Activated B cell treated with CpG ODN at 0.5 μM for 24 hours (primary cell): ENCODE measurements at regions not wholly inside any gene's neighbourhood (a gene's known extent, or its start where the extent isn't known, plus 50 kb on each side); places are given as distances from the start of the nearest gene placed in this dataset.

ENCODE experiments used
- ATAC-seq: fragments of 200-7000 bp; cut with Tn5 transposase; one replicate; pipeline ENCODE4 v1.10.0; 2021; ENCODE audit warnings: low read depth, mild to moderate bottlenecking, moderate library complexity
- CTCF ChIA-PET: fragments of 350-600 bp; sonication (Branson Sonifier 250); formaldehyde crosslinking; loops from one replicate; lab custom pipeline; 2021; ENCODE audit warnings: antibody characterized with exemption; lab: Charles Lee
- POLR2A ChIA-PET: fragments of 350-600 bp; sonication (Branson Sonifier 250); formaldehyde crosslinking; loops from one replicate; lab custom pipeline; 2021; ENCODE audit warnings: antibody characterized with exemption; lab: Charles Lee
- DNase-seq: peaks from one replicate; pipeline ENCODE4 v3.0.0; 2022
- H3K27ac Mint-ChIP-seq: one replicate; pipeline ENCODE4 v1.8.0; 2020; ENCODE audit warnings: mixed read lengths
- H3K27me3 Mint-ChIP-seq: one replicate; pipeline ENCODE4 v1.8.0; 2021; ENCODE audit warnings: mixed read lengths
- H3K36me3 Mint-ChIP-seq: one replicate; pipeline ENCODE4 v1.8.0; 2021; ENCODE audit warnings: low read depth, mixed read lengths
- H3K4me1 Mint-ChIP-seq: one replicate; pipeline ENCODE4 v1.8.0; 2021; ENCODE audit warnings: mixed read lengths
- H3K4me3 Mint-ChIP-seq: one replicate; pipeline ENCODE4 v1.8.0; 2020; ENCODE audit warnings: mild to moderate bottlenecking, mixed read lengths
- H3K9me3 Mint-ChIP-seq: one replicate; pipeline ENCODE4 v1.8.0; 2020; ENCODE audit warnings: mixed read lengths
- CTCF ChIP-seq: fragments of 200-600 bp; IDR thresholded peaks from one replicate; pipeline ENCODE4 v1.8.0; 2022; ENCODE audit warnings: antibody characterized with exemption, mild to moderate bottlenecking
- intact Hi-C: fragments of 100-400 bp; cut with micrococcal nuclease; formaldehyde crosslinking; loops from one replicate; pipeline ENCODE4 v1.15.1; 2024

- ATAC-seq (no peak), DNase-seq (no peak)
- ChIA-PET CTCF (no interaction called here), POLR2A (no interaction called here)
- no peaks in the 10 kb centered on the region for H3K36me3 Mint-ChIP-seq
- TF ChIP-seq CTCF = no peak
- no peaks in the 10 kb centered on the region for H3K9me3 Mint-ChIP-seq
- H3K4me1 Mint-ChIP-seq = no peaks in the 10 kb centered on the region
- no peak overlapping the region for H3K4me3 Mint-ChIP-seq
- intact Hi-C loops = no loop called here
- no peaks in the 10 kb centered on the region for H3K27me3 Mint-ChIP-seq
- no peak overlapping the region for H3K27ac Mint-ChIP-seq
Observed at GRCh38 chr11:15772547-15772946, 583.8 kb downstream of the SOX6 start.

DNA sequence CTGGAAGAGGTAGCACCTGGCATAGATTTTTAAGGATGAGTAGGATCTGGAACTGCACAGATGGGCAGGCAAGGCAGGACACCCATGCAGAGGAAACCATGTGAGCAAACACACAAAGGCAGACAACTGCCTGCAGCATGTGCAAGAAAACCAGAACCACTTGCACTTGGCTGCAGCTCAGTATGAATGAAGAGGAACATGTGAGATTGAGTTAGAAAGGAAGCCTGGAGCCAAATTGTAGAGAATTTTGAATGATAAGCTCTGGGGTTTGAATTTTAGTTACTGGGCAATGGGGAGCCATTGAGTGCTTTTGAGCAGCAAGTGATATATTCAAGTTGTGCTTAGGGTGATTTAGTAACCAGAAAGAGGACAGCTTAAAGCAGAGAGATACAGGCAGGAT lies 583.4 kb downstream of the SOX6 start:
- no peak overlapping the region for H3K4me3 Mint-ChIP-seq
- H3K4me1 Mint-ChIP-seq = no peaks in the 10 kb centered on the region
- no peak for TF ChIP-seq CTCF
- no peak overlapping the region for H3K27ac Mint-ChIP-seq
- no peaks in the 10 kb centered on the region for H3K27me3 Mint-ChIP-seq
- intact Hi-C loops = no loop called here
- ATAC-seq (no peak), DNase-seq (no peak)
- no peaks in the 10 kb centered on the region for H3K9me3 Mint-ChIP-seq
- CTCF ChIA-PET = no interaction called here
- H3K36me3 Mint-ChIP-seq = no peaks in the 10 kb centered on the region
- POLR2A ChIA-PET = no interaction called here

DNA sequence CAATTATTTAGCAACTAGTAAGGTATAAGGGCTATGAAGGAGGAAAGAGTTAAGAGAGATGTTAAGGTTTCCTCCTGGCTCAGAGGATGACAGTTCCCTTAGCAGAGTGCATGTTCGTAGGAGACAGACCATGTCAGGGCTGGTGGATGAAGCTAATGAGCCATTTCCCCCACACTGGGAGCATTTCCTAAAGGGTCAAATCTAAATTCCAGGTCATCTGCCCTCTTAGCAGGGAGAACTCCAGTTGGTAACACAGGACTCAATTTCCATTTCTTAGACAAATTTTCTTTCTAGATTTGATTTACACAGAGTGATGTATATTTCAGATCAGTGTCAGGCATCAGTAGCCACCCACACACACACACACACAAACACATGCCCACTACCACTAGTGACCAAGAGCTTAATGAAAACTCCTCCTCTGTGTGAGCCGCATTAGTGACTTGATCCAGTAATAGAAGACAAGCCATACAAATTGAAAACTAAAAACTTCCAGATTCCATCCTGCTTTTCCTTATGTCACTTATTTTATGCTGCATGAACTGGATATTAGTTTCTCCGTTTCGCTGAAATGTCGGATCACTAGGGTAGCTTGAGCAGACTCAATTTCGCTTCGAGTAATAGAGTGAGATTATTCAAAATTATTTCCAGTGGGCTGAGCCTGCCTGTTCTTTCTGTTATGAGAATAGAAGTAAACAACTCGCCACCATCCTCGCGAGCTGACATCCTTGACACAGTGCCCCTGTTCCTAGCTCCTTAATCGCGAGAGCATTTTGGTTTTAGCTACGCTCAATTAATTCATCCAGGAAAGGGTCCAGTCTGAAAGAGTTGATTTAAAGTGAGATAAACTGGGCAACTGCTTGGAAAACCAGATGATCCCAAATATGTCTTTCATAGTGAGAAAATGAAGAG lies 582.6 kb downstream of the SOX6 start:
- Mint-ChIP-seq H3K36me3 (no peaks in the 10 kb centered on the region), H3K4me3 (no peak overlapping the region), H3K27me3 (no peaks in the 10 kb centered on the region), H3K4me1 (no peaks in the 10 kb centered on the region), H3K9me3 (no peaks in the 10 kb centered on the region), H3K27ac (no peak overlapping the region)
- TF ChIP-seq CTCF = no peak
- DNase-seq (no peak), ATAC-seq (no peak)
- POLR2A ChIA-PET = no interaction called here
- intact Hi-C loops = no loop called here
- CTCF ChIA-PET = no interaction called here

- Mint-ChIP-seq H3K27me3 (no peaks in the 10 kb centered on the region), H3K36me3 (no peaks in the 10 kb centered on the region), H3K4me1 (no peaks in the 10 kb centered on the region), H3K4me3 (no peak overlapping the region), H3K27ac (no peak overlapping the region), H3K9me3 (no peaks in the 10 kb centered on the region)
- DNase-seq = no peak
- CTCF ChIA-PET = no interaction called here
- intact Hi-C loops = no loop called here
- ATAC-seq = no peak
- POLR2A ChIA-PET = no interaction called here
- no peak for TF ChIP-seq CTCF
Observed at GRCh38 chr11:15774388-15774939, 581.9 kb downstream of the SOX6 start.

DNA sequence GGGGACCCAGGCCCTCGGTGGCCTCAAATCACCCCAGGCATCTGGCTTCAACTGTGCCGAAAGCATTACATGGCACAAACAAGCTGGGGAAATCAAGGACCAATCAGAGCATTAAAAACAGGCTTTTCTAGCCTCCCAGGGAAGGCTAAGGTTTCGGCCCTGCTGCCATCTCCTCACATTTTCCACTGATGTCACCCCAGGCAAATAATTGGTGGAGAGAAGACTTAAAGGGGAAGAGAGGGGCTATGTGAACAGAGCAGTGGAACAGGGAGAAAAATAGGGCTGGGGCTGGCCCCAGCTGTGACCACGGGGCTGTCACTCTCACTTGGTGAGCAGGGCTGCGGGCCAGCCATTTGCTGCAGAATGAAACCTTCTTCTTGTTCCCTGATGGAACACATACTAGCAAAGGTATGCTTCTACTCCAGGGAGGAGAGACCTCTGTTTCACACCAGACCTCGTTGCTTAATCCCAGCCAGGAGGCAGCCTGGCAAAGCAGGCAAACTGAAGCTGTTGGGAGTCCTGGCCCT lies 581.3 kb downstream of the SOX6 start:
- TF ChIP-seq CTCF = no peak
- no peaks in the 10 kb centered on the region for H3K36me3 Mint-ChIP-seq
- CTCF ChIA-PET = no interaction called here
- no peak overlapping the region for H3K27ac Mint-ChIP-seq
- DNase-seq = no peak
- no peak overlapping the region for H3K4me3 Mint-ChIP-seq
- POLR2A ChIA-PET = no interaction called here
- intact Hi-C loops = no loop called here
- H3K9me3 Mint-ChIP-seq = no peaks in the 10 kb centered on the region
- H3K4me1 Mint-ChIP-seq = no peaks in the 10 kb centered on the region
- no peak for ATAC-seq
- no peaks in the 10 kb centered on the region for H3K27me3 Mint-ChIP-seq
